T-cell (primary cell): ENCODE measurements at regions not wholly inside any gene's neighbourhood (a gene's known extent, or its start where the extent isn't known, plus 50 kb on each side); places are given as distances from the start of the nearest gene placed in this dataset.

Experiments
- ATAC-seq, 4 experiments: fragments of 200-7000 bp in 3 of 4; fragments of 150-1000 bp in 1 of 4; cut with Tn5 transposase; replicated peaks in 1 of 4; 1 replicate in 3 of 4; 2 replicates in 1 of 4; pipeline ENCODE4 v1.10.0; 2021; ENCODE audit warnings: moderate library complexity in 3 of 4, mild to moderate bottlenecking in 2 of 4, moderate number of reproducible peaks in 1 of 4
- CTCF ChIA-PET, 2 donors: fragments of 300-600 bp; sonication (Branson Sonifier 250); formaldehyde crosslinking; loops; one replicate each; lab custom pipeline; 2022; ENCODE audit warnings: antibody characterized with exemption in 2 of 2; lab: Charles Lee
- POLR2A ChIA-PET, 2 donors: fragments of 300-600 bp; sonication (Branson Sonifier 250); formaldehyde crosslinking; loops; one replicate each; lab custom pipeline; 2022; ENCODE audit warnings: antibody characterized with exemption in 2 of 2; lab: Charles Lee
- DNase-seq, 35 experiments: peaks; one replicate each; pipeline versions ENCODE4 v3.0.0 to v3.0.0-alpha.2; 2013 to 2023
- H3K27ac ChIP-seq: one replicate; pipeline ENCODE4 v1.5.1; 2013; ENCODE audit warnings: low read length
- H3K27me3 ChIP-seq, 2 experiments: replicated peaks in 1 of 2; 1 replicate in 1 of 2; 2 replicates in 1 of 2; pipeline versions ENCODE4 v1.6.1 to v1.7.0; 2013; ENCODE audit warnings: low read length in 1 of 2, mixed read lengths in 1 of 2; ENCODE audit not compliant: control insufficient read depth in 2 of 2, insufficient read depth in 2 of 2; ENCODE audit errors: extremely low read depth in 1 of 2
- H3K36me3 ChIP-seq, 2 donors: 1 replicate in 1 of 2; 2 replicates in 1 of 2; pipeline versions ENCODE4 v1.6.1 to v1.7.0; 2013; ENCODE audit warnings: low read length in 1 of 2; ENCODE audit not compliant: control insufficient read depth in 2 of 2, insufficient read depth in 1 of 2; ENCODE audit errors: extremely low read depth in 1 of 2
- H3K4me1 ChIP-seq, 2 experiments: 1 replicate in 1 of 2; 2 replicates in 1 of 2; pipeline versions ENCODE4 v1.6.1 to v1.7.0; 2013; ENCODE audit warnings: low read length in 2 of 2, mixed read lengths in 1 of 2; ENCODE audit not compliant: insufficient read depth in 2 of 2, control insufficient read depth in 1 of 2; ENCODE audit errors: extremely low read depth in 1 of 2
- H3K4me3 ChIP-seq, 2 donors: 1 replicate in 1 of 2; 2 replicates in 1 of 2; pipeline versions ENCODE4 v1.5.1 to v1.7.0; 2013; ENCODE audit warnings: mild to moderate bottlenecking in 2 of 2, low read length in 1 of 2, moderate library complexity in 1 of 2; ENCODE audit not compliant: control insufficient read depth in 1 of 2; ENCODE audit errors: extremely low read depth in 1 of 2
- H3K9me3 ChIP-seq: 2 replicates; pipeline ENCODE4 v1.7.0; 2013
- H3K27ac Mint-ChIP-seq, 2 donors: one replicate each; pipeline ENCODE4 v1.8.0; 2020 to 2021; ENCODE audit warnings: mild to moderate bottlenecking in 2 of 2, mixed read lengths in 2 of 2
- H3K27me3 Mint-ChIP-seq, 2 donors: one replicate each; pipeline ENCODE4 v1.8.0; 2021 to 2022; ENCODE audit warnings: mixed read lengths in 2 of 2
- H3K36me3 Mint-ChIP-seq: one replicate; pipeline ENCODE4 v1.8.0; 2021; ENCODE audit warnings: mixed read lengths
- H3K4me1 Mint-ChIP-seq, 3 donors: one replicate each; pipeline ENCODE4 v1.8.0; 2020 to 2022; ENCODE audit warnings: mixed read lengths in 3 of 3, mild to moderate bottlenecking in 1 of 3
- H3K4me3 Mint-ChIP-seq, 3 donors: one replicate each; pipeline ENCODE4 v1.8.0; 2020 to 2022; ENCODE audit warnings: mild to moderate bottlenecking in 3 of 3, mixed read lengths in 3 of 3, moderate library complexity in 3 of 3
- H3K9me3 Mint-ChIP-seq, 3 donors: one replicate each; pipeline ENCODE4 v1.8.0; 2020 to 2022; ENCODE audit warnings: mixed read lengths in 3 of 3
- WGBS: methylation state at CpG from one replicate; pipeline ENCODE4 v1.1.5; 2013; ENCODE audit warnings: missing lambda C conversion rate; ENCODE audit not compliant: insufficient coverage; 5-methylcytosine and 5-hydroxymethylcytosine counted together

- Mint-ChIP-seq H3K27ac (no peak overlapping the region), H3K27me3 (no peaks in the 10 kb centered on the region), H3K4me3 (no peak overlapping the region), H3K36me3 (no peaks in the 10 kb centered on the region), H3K4me1 (peaks cover 32 to 34% (median 32%) of the 10 kb centered on the region in 3 donors), H3K9me3 (no peaks in the 10 kb centered on the region)
- Histone ChIP-seq H3K36me3 (no peaks in the 10 kb centered on the region), H3K4me3 (no peak overlapping the region), H3K4me1 (peaks cover 22 to 46% of the 10 kb centered on the region in 2 experiments), H3K27me3 (peaks cover 0 to 27% of the 10 kb centered on the region in 2 experiments), H3K9me3 (no peaks in the 10 kb centered on the region), H3K27ac (no peak overlapping the region)
- ATAC-seq (no peak), DNase-seq (no peak)
- CTCF ChIA-PET, result no interaction called here
- WGBS, result 88% methylated on average over 2 of the region's 2 CpGs
- POLR2A ChIA-PET, result interaction anchor here in 1 of 2 donors (0.6 kb wide), 1 partner anchor 70 kb away, joined by 7 read pairs; no protein-coding TSS in a partner anchor
These were observed 165.0 kb upstream of the IRF2BP2 start for GRCh38 chr1:234774971-234775370.

GRCh38 chr1:234773936-234774677, 164.1 kb upstream of the IRF2BP2 start:
- H3K9me3 Mint-ChIP-seq, result no peaks in the 10 kb centered on the region
- no peak for DNase-seq
- H3K4me3 Mint-ChIP-seq, result no peak overlapping the region
- no peak overlapping the region for H3K27ac ChIP-seq
- H3K27me3 Mint-ChIP-seq, result no peaks in the 10 kb centered on the region
- H3K4me1 ChIP-seq, result peaks cover 31 to 55% of the 10 kb centered on the region in 2 experiments
- ChIA-PET CTCF (no interaction called here), POLR2A (no interaction called here)
- H3K4me1 Mint-ChIP-seq, result peaks cover 41 to 42% (median 41%) of the 10 kb centered on the region in 3 donors
- no peaks in the 10 kb centered on the region for H3K9me3 ChIP-seq
- no peaks in the 10 kb centered on the region for H3K36me3 Mint-ChIP-seq
- H3K27ac Mint-ChIP-seq, result peak overlapping the region in 1 of 2 donors; percentile 53
- no peak for ATAC-seq
- no peak overlapping the region for H3K4me3 ChIP-seq
- H3K36me3 ChIP-seq, result no peaks in the 10 kb centered on the region
- H3K27me3 ChIP-seq, result peaks cover 0 to 24% of the 10 kb centered on the region in 2 experiments
- WGBS, result no CpG with 5 or more reads among the region's 4 CpGs

GRCh38 chr1:234772345-234773147, 162.6 kb upstream of the IRF2BP2 start:
- POLR2A ChIA-PET, result interaction anchor here (0.6 to 1.8 kb wide), 6 partner anchors 14 to 329 kb away, joined by 3 to 21 read pairs (median 6); no protein-coding TSS in a partner anchor
- no peaks in the 10 kb centered on the region for H3K36me3 ChIP-seq
- no peaks in the 10 kb centered on the region for H3K9me3 ChIP-seq
- H3K4me3 ChIP-seq, result peak overlapping the region in 1 of 2 donors; percentile 34
- DNase-seq (peak; percentile 60 to 91 (median 79)), ATAC-seq (peak; percentile 87 to 93 (median 92))
- H3K36me3 Mint-ChIP-seq, result no peaks in the 10 kb centered on the region
- H3K27ac ChIP-seq, result peak overlapping the region; percentile 88
- no peaks in the 10 kb centered on the region for H3K27me3 Mint-ChIP-seq
- peak overlapping the region; percentile 91 to 94 for H3K27ac Mint-ChIP-seq
- no peaks in the 10 kb centered on the region for H3K9me3 Mint-ChIP-seq
- peak overlapping the region; percentile 64 to 74 (median 65) for H3K4me3 Mint-ChIP-seq
- CTCF ChIA-PET, result interaction anchor here in 1 of 2 donors (0.6 to 0.7 kb wide), 4 partner anchors 175 to 755 kb away, joined by 3 to 5 read pairs (median 3); partner anchors contain the start of gene RBM34
- H3K27me3 ChIP-seq, result peaks cover 0 to 12% of the 10 kb centered on the region in 2 experiments
- peaks cover 45 to 59% of the 10 kb centered on the region in 2 experiments for H3K4me1 ChIP-seq
- H3K4me1 Mint-ChIP-seq, result peaks cover 56 to 58% (median 57%) of the 10 kb centered on the region in 3 donors
- WGBS, result 1% methylated on average over 10 of the region's 22 CpGs

- H3K27ac ChIP-seq, result peak overlapping the region; percentile 88
- H3K4me3 Mint-ChIP-seq, result peak overlapping the region; percentile 64 to 74 (median 65)
- H3K36me3 ChIP-seq, result peaks cover 0 to under 1% of the 10 kb centered on the region in 2 donors
- no peak for ATAC-seq
- H3K27me3 Mint-ChIP-seq, result no peaks in the 10 kb centered on the region
- H3K27ac Mint-ChIP-seq, result peak overlapping the region; percentile 91 to 94
- peak overlapping the region in 1 of 2 donors; percentile 34 for H3K4me3 ChIP-seq
- H3K27me3 ChIP-seq, result peaks cover 0 to 6% of the 10 kb centered on the region in 2 experiments
- H3K9me3 ChIP-seq, result no peaks in the 10 kb centered on the region
- no peaks in the 10 kb centered on the region for H3K9me3 Mint-ChIP-seq
- DNase-seq, result no peak
- ChIA-PET CTCF (interaction anchor here in 1 of 2 donors (0.6 to 0.7 kb wide), 4 partner anchors 152 to 755 kb away, joined by 3 to 5 read pairs (median 3); partner anchors contain the start of gene RBM34), POLR2A (interaction anchor here (0.6 to 1.8 kb wide), 5 partner anchors 41 to 330 kb away, joined by 3 to 21 read pairs (median 6); no protein-coding TSS in a partner anchor)
- H3K4me1 Mint-ChIP-seq, result peaks cover 61 to 65% (median 62%) of the 10 kb centered on the region in 3 donors
- 53% methylated on average over 3 of the region's 10 CpGs for WGBS
- no peaks in the 10 kb centered on the region for H3K36me3 Mint-ChIP-seq
- H3K4me1 ChIP-seq, result peaks cover 46 to 66% of the 10 kb centered on the region in 2 experiments
These were observed 161.8 kb upstream of the IRF2BP2 start for GRCh38 chr1:234771642-234772344.

GRCh38 chr1:234770924-234771540, 161.1 kb upstream of the IRF2BP2 start:
- ChIA-PET POLR2A (interaction anchor here (0.5 to 1.8 kb wide), 5 partner anchors 8 to 278 kb away, joined by 3 to 21 read pairs (median 6); no protein-coding TSS in a partner anchor), CTCF (interaction anchor here in 1 of 2 donors (0.6 kb wide), 1 partner anchor 1748 kb away, joined by 3 read pairs; no protein-coding TSS in a partner anchor)
- ATAC-seq (no peak), DNase-seq (no peak)
- peaks cover 46 to 66% of the 10 kb centered on the region in 2 experiments for H3K4me1 ChIP-seq
- H3K36me3 ChIP-seq, result peaks cover 0 to 3% of the 10 kb centered on the region in 2 donors
- no peaks in the 10 kb centered on the region for H3K27me3 Mint-ChIP-seq
- H3K9me3 Mint-ChIP-seq, result no peaks in the 10 kb centered on the region
- whole genome bisulfite sequencing, result 83% methylated on average over 2 of the region's 9 CpGs
- H3K4me3 Mint-ChIP-seq, result peak overlapping the region in 1 of 3 donors; percentile 74
- peak overlapping the region; percentile 91 to 94 for H3K27ac Mint-ChIP-seq
- peak overlapping the region; percentile 88 for H3K27ac ChIP-seq
- H3K9me3 ChIP-seq, result no peaks in the 10 kb centered on the region
- H3K4me3 ChIP-seq, result no peak overlapping the region
- no peaks in the 10 kb centered on the region for H3K36me3 Mint-ChIP-seq
- H3K4me1 Mint-ChIP-seq, result peaks cover 61 to 68% (median 62%) of the 10 kb centered on the region in 3 donors
- no peaks in the 10 kb centered on the region for H3K27me3 ChIP-seq
